GM18520 (cell line): ENCODE measurements at regions not wholly inside any gene's neighbourhood (a gene's known extent, or its start where the extent isn't known, plus 50 kb on each side); places are given as distances from the start of the nearest gene placed in this dataset.

Experiments
- ATAC-seq: cut with Tn5 transposase; IDR thresholded peaks from one replicate; pipeline ENCODE4 v1.9.1; 2021; ENCODE audit not compliant: unreplicated experiment

- no peak for ATAC-seq
Observed at GRCh38 chr6:54632984-54633565, 213.5 kb upstream of the FAM83B start.

- no peak for ATAC-seq
Observed at GRCh38 chr6:54633601-54634000, 213.0 kb upstream of the FAM83B start.

GRCh38 chr6:54640911-54641310, 205.7 kb upstream of the FAM83B start:
- ATAC-seq = no peak

GRCh38 chr6:54646069-54646950, 200.3 kb upstream of the FAM83B start:
- no peak for ATAC-seq

GRCh38 chr6:54646951-54647664, 199.5 kb upstream of the FAM83B start:
- ATAC-seq = no peak

- no peak for ATAC-seq
Observed at GRCh38 chr6:54654381-54654780, 192.2 kb upstream of the FAM83B start.

- ATAC-seq = no peak
Observed at GRCh38 chr6:54655162-54655561, 191.4 kb upstream of the FAM83B start.

GRCh38 chr6:54665278-54665677, 181.3 kb upstream of the FAM83B start:
- no peak for ATAC-seq

- no peak for ATAC-seq
Observed at GRCh38 chr6:54680531-54680930, 166.0 kb upstream of the FAM83B start.

GRCh38 chr6:54681267-54681666, 165.3 kb upstream of the FAM83B start:
- ATAC-seq = no peak

- ATAC-seq = no peak
Observed at GRCh38 chr6:54681987-54682386, 164.6 kb upstream of the FAM83B start.

GRCh38 chr6:54689620-54690019, 157.0 kb upstream of the FAM83B start:
- ATAC-seq = no peak

GRCh38 chr6:54690596-54690995, 156.0 kb upstream of the FAM83B start:
- ATAC-seq = no peak

- no peak for ATAC-seq
Observed at GRCh38 chr6:54694928-54695532, 151.5 kb upstream of the FAM83B start.

- ATAC-seq = no peak
Observed at GRCh38 chr6:54695815-54696214, 150.8 kb upstream of the FAM83B start.

- no peak for ATAC-seq
Observed at GRCh38 chr6:54697424-54697823, 149.1 kb upstream of the FAM83B start.

GRCh38 chr6:54698974-54699373, 147.6 kb upstream of the FAM83B start:
- ATAC-seq = peak; percentile 61

GRCh38 chr6:54700158-54700557, 146.4 kb upstream of the FAM83B start:
- ATAC-seq = no peak

GRCh38 chr6:54702772-54703171, 143.8 kb upstream of the FAM83B start:
- no peak for ATAC-seq

GRCh38 chr6:54706391-54706790, 140.2 kb upstream of the FAM83B start:
- ATAC-seq = no peak

- no peak for ATAC-seq
Observed at GRCh38 chr6:54706844-54707605, 139.5 kb upstream of the FAM83B start.
